A549 (cell line): ENCODE measurements at regions not wholly inside any gene's neighbourhood (a gene's known extent, or its start where the extent isn't known, plus 50 kb on each side); places are given as distances from the start of the nearest gene placed in this dataset.

ENCODE experiments used
- ATAC-seq, 2 experiments: fragments of 200-7000 bp in 1 of 2; fragments of >200 bp in 1 of 2; cut with Nextera tagmentation in 1 of 2; cut with Tn5 transposase in 1 of 2; 3 replicates each; pipeline versions ENCODE4 v1.8.0 to v1.9.1; 2018 to 2020; ENCODE audit warnings: mild to moderate bottlenecking in 1 of 2, moderate library complexity in 1 of 2
- CTCF ChIA-PET: fragments of 300-600 bp; sonication (Branson Sonifier 250); formaldehyde crosslinking; extraction: SDS; loops from one replicate; lab custom pipeline; 2021; ENCODE audit warnings: antibody characterized with exemption, inconsistent platforms; lab: Yijun Ruan, JAX
- POLR2A ChIA-PET: fragments of 350-600 bp; formaldehyde crosslinking; extraction: SDS; loops from one replicate; lab custom pipeline; 2021; ENCODE audit warnings: antibody characterized with exemption, inconsistent platforms; lab: Yijun Ruan, JAX
- DNase-seq, 2 experiments: peaks; one replicate each; pipeline versions ENCODE4 v3.0.0 to v3.0.0-alpha.2; 2011 to 2016; ENCODE audit warnings: low read depth in 1 of 2, low spot score in 1 of 2
- FAIRE-seq: peaks from 2 replicates; lab custom pipeline; 2011; peaks lifted over from hg19 to GRCh38; lab: Jason Lieb, UNC
- H3K27ac ChIP-seq, 2 experiments: fragments of >200 bp; sonication (Bioruptor Twin); formaldehyde crosslinking; 3 replicates each; pipeline ENCODE4 v1.5.1; 2016 to 2017
- H3K4me1 ChIP-seq: fragments of >200 bp; sonication (Bioruptor Twin); formaldehyde crosslinking; 3 replicates; pipeline ENCODE4 v1.6.1; 2016
- H3K4me2 ChIP-seq: fragments of >200 bp; sonication (Bioruptor Twin); formaldehyde crosslinking; 3 replicates; pipeline ENCODE4 v1.6.1; 2016
- H3K4me3 ChIP-seq: fragments of >200 bp; sonication (Bioruptor Twin); formaldehyde crosslinking; 3 replicates; pipeline ENCODE4 v1.5.1; 2016
- H3K9me3 ChIP-seq: fragments of >200 bp; sonication (Bioruptor Twin); formaldehyde crosslinking; 3 replicates; pipeline ENCODE4 v1.6.1; 2016
- BCL3 ChIP-seq: fragments of >200 bp; sonication (Bioruptor Twin); formaldehyde crosslinking; IDR thresholded peaks from 3 replicates; pipeline ENCODE4 v1.6.1; 2016
- BHLHE40 ChIP-seq: IDR thresholded peaks from 2 replicates; pipeline ENCODE4 v1.6.1; 2012; ENCODE audit warnings: low read depth, low read length, inconsistent platforms
- CBX2 ChIP-seq: fragments of 200-600 bp; sonication (generic); IDR thresholded peaks from 2 replicates; pipeline ENCODE4 v1.6.1; 2016; ENCODE audit warnings: low read depth, mild to moderate bottlenecking, borderline replicate concordance
- CBX8 ChIP-seq: fragments of 200-600 bp; sonication (generic); IDR thresholded peaks from 2 replicates; pipeline ENCODE4 v1.6.1; 2016
- CHD4 ChIP-seq: fragments of 200-600 bp; sonication (generic); IDR thresholded peaks from 2 replicates; pipeline ENCODE4 v1.6.1; 2016; ENCODE audit warnings: antibody characterized with exemption, mild to moderate bottlenecking, borderline replicate concordance
- EHF ChIP-seq: fragments of 250-450 bp; sonication (Bioruptor Pico); IDR thresholded peaks from 2 replicates; pipeline ENCODE4 v1.5.0; 2020; ENCODE audit warnings: mild to moderate bottlenecking
- FOSB ChIP-seq: fragments of 250-450 bp; sonication (Bioruptor Pico); IDR thresholded peaks from 2 replicates; pipeline ENCODE4 v1.5.0; 2020; ENCODE audit warnings: mild to moderate bottlenecking, moderate library complexity
- HEYL ChIP-seq: fragments of 250-450 bp; sonication (Bioruptor Pico); IDR thresholded peaks from 2 replicates; pipeline ENCODE4 v1.8.0; 2021; ENCODE audit warnings: mild to moderate bottlenecking, moderate library complexity
- HOXB13 ChIP-seq: fragments of 250-450 bp; sonication (Bioruptor Pico); IDR thresholded peaks from 2 replicates; pipeline ENCODE4 v1.5.0; 2020; ENCODE audit warnings: low read depth, mild to moderate bottlenecking, moderate library complexity
- JUNB ChIP-seq: fragments of >200 bp; sonication (Bioruptor Twin); formaldehyde crosslinking; IDR thresholded peaks from 2 replicates; pipeline ENCODE4 v1.6.1; 2016
- KDM5A ChIP-seq: fragments of 200-600 bp; sonication (generic); IDR thresholded peaks from 2 replicates; pipeline ENCODE4 v1.6.1; 2016; ENCODE audit warnings: antibody characterized with exemption, mild to moderate bottlenecking
- MAFK ChIP-seq: fragments of 450-650 bp; IDR thresholded peaks from 2 replicates; pipeline ENCODE4 v1.6.1; 2014; ENCODE audit not compliant: partially characterized antibody
- NR3C1 ChIP-seq: fragments of >200 bp; sonication (Bioruptor Twin); formaldehyde crosslinking; IDR thresholded peaks from 3 replicates; pipeline ENCODE4 v1.6.1; 2017
- PBX3 ChIP-seq: IDR thresholded peaks from 2 replicates; pipeline ENCODE4 v1.6.1; 2012
- POLR2A ChIP-seq: IDR thresholded peaks from 2 replicates; pipeline ENCODE4 v1.6.1; 2012; ENCODE audit warnings: mild to moderate bottlenecking, low read length
- RAD21 ChIP-seq, 2 experiments: fragments of >200 bp in 1 of 2; sonication (Bioruptor Twin) in 1 of 2; formaldehyde crosslinking in 1 of 2; IDR thresholded peaks in 1 of 2; conservative IDR thresholded peaks in 1 of 2; 2 replicates in 1 of 2; 3 replicates in 1 of 2; pipeline ENCODE4 v1.6.1; 2012 to 2018; ENCODE audit warnings: inconsistent platforms in 1 of 2
- RNF2 ChIP-seq: fragments of 200-600 bp; sonication (generic); IDR thresholded peaks from 2 replicates; pipeline ENCODE4 v1.6.1; 2016; ENCODE audit warnings: low read depth, mild to moderate bottlenecking, antibody characterized with exemption, moderate library complexity, borderline replicate concordance
- TFCP2L1 ChIP-seq: fragments of 250-450 bp; sonication (Bioruptor Pico); IDR thresholded peaks from 2 replicates; pipeline ENCODE4 v1.5.0; 2021; ENCODE audit warnings: mild to moderate bottlenecking
- USF2 ChIP-seq: fragments of 450-650 bp; IDR thresholded peaks from 2 replicates; pipeline ENCODE4 v1.6.1; 2014; ENCODE audit warnings: antibody characterized with exemption
- ZSCAN20 ChIP-seq: fragments of 250-450 bp; sonication (Bioruptor Pico); IDR thresholded peaks from 2 replicates; pipeline ENCODE4 v1.8.0; 2022; ENCODE audit warnings: mild to moderate bottlenecking, moderate library complexity
- WGBS: methylation state at CpG from one replicate; pipeline ENCODE4 v1.1.6; 2017; ENCODE audit errors: missing lambda C conversion rate; 5-methylcytosine and 5-hydroxymethylcytosine counted together
- TF ChIP-seq, protein P1 (sequence below): IDR thresholded peaks from 2 replicates; pipeline ENCODE4 v1.6.1; 2012
- TF ChIP-seq, protein P2 (sequence below): fragments of 200-600 bp; sonication (generic); IDR thresholded peaks from 2 replicates; pipeline ENCODE4 v1.6.1; 2016; ENCODE audit warnings: antibody characterized with exemption, mild to moderate bottlenecking, moderate library complexity

DNA sequence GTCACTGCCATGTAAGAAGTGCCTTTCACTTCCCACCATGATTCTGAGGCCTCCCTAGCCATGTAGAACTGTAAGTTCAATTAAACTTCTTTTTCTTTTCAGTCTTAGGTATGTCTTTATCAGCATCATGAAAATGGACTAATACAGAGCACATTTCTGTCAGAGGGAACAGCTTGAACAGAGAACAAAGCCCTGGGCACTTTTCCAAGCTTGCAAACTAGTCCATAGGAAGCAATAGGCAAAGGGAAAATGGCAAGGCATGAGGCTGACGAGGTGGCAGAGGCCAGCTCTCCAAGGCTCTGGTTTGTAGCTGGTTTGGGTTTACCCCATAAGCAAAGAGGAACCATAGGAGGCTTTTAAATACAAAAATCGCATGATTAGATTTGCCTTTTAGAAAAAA lies 185.1 kb upstream of the HDDC2 start:
- FAIRE-seq (no peak), ATAC-seq (no peak), DNase-seq (no peak)
- 20% methylated on average over 2 of the region's 2 CpGs for WGBS
- Histone ChIP-seq H3K27ac (no peak overlapping the region), H3K9me3 (no peaks in the 10 kb centered on the region), H3K4me1 (no peaks in the 10 kb centered on the region), H3K4me2 (no peak overlapping the region), H3K4me3 (no peak overlapping the region)
- TF ChIP-seq KDM5A, result no peak
- TF ChIP-seq CHD4, result no peak
- CTCF ChIA-PET, result no interaction called here
- POLR2A ChIA-PET, result no interaction called here

GRCh38 chr6:125489579-125490285 lies 188.0 kb upstream of the HDDC2 start:
- no peak overlapping the region for H3K27ac ChIP-seq
- ChIA-PET POLR2A (no interaction called here), CTCF (interaction anchor here (0.7 kb wide), 1 partner anchor 633 kb away, joined by 3 read pairs; no protein-coding TSS in a partner anchor)
- no peak for TF ChIP-seq POLR2A
- TF ChIP-seq BCL3, result no peak
- TF ChIP-seq FOSB (CRISPR knock-in tag), result no peak
- H3K4me1 ChIP-seq, result no peaks in the 10 kb centered on the region
- ATAC-seq (no peak), FAIRE-seq (no peak), DNase-seq (no peak)
- no peak overlapping the region for H3K4me2 ChIP-seq
- WGBS, result 40% methylated on average over 2 of the region's 2 CpGs
- H3K9me3 ChIP-seq, result no peaks in the 10 kb centered on the region
- no peak overlapping the region for H3K4me3 ChIP-seq

DNA sequence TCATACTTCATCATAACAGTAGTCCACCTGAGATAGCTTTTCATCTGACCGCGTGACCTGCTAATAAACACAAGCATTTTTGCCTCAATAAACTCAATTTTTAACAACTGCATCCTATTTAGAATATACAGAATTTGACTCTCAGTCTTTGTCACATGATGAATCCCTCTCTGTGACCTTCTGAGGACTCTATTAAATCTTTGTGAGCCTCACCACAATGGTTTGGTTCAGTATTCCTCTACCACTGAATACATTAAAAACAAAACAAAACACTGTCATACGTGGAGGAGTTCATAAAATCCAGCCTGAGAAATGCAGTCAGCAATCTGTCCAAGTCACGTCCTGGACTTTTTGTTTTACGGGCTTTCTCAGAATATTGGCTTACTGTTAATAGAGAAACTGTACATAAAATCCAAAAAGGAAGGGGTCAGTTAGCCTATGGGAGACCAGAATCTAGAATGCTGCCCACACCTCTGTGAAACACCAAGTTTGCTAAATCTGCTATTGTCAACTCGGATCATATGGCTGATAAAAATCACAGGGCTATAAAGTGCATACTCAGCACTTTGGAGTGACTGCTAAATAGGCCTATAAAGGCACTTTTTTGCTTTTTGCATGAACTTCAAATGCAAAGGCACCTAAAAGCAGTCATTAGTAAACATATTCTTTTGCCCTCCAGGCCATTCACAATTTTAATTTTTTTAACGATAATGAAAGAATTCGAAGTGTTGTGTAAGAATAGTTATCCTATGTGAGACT lies 190.3 kb upstream of the HDDC2 start:
- H3K4me3 ChIP-seq, result no peak overlapping the region
- no peak for ATAC-seq
- CTCF ChIA-PET, result interaction anchor here (1.4 kb wide), 1 partner anchor 12 kb away, joined by 4 read pairs; no protein-coding TSS in a partner anchor
- no peaks in the 10 kb centered on the region for H3K9me3 ChIP-seq
- H3K27ac ChIP-seq, result no peak overlapping the region
- 57% methylated on average over 8 of the region's 8 CpGs for WGBS
- no peak for DNase-seq
- H3K4me1 ChIP-seq, result no peaks in the 10 kb centered on the region
- TF ChIP-seq ZSCAN20 (CRISPR knock-in tag) (no peak), MAFK (peak; percentile 97)
- POLR2A ChIA-PET, result no interaction called here
- no peak for FAIRE-seq
- H3K4me2 ChIP-seq, result no peak overlapping the region

DNA sequence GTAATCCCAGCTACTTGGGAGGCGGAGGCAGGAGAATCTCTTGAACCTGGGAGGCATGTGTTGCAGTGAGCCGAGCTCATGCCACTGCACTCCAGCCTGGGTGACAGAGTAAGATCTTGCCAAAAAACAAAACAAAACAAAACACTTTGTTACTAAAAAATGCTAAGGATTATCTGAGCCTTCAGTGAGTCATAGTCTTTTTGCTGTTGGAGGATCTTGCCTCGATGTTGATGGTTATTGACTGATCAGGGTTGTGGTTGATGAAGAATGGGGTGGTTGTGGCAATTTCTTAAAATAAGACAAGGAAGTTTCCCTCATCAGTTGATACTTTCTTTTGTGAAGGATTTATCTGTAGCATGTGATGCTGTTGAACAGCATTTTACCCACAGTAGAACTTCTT lies 196.8 kb upstream of the HDDC2 start:
- FAIRE-seq (no peak), DNase-seq (no peak), ATAC-seq (no peak)
- Histone ChIP-seq H3K4me1 (no peaks in the 10 kb centered on the region), H3K4me3 (no peak overlapping the region), H3K27ac (no peak overlapping the region), H3K4me2 (no peak overlapping the region), H3K9me3 (no peaks in the 10 kb centered on the region)
- no peak for TF ChIP-seq KDM5A
- TF ChIP-seq BHLHE40, result no peak
- no peak for TF ChIP-seq RAD21 (conservative IDR thresholded peaks at IDR 0.05 in 1 of 2, IDR thresholded peaks at IDR 0.05 in 1 of 2)
- TF ChIP-seq, protein P1, sequence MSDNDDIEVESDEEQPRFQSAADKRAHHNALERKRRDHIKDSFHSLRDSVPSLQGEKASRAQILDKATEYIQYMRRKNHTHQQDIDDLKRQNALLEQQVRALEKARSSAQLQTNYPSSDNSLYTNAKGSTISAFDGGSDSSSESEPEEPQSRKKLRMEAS, result no peak
- no peak for TF ChIP-seq EHF (CRISPR knock-in tag)
- TF ChIP-seq PBX3, result no peak
- TF ChIP-seq CHD4, result no peak
- TF ChIP-seq CBX2, result no peak
- TF ChIP-seq TFCP2L1 (CRISPR knock-in tag), result no peak
- no peak for TF ChIP-seq RNF2
- no peak for TF ChIP-seq NR3C1
- TF ChIP-seq CBX8, result no peak
- no peak for TF ChIP-seq JUNB
- no peak for TF ChIP-seq USF2
- TF ChIP-seq HEYL (CRISPR knock-in tag), result no peak
- no peak for TF ChIP-seq HOXB13 (CRISPR knock-in tag)
- TF ChIP-seq, protein P2, sequence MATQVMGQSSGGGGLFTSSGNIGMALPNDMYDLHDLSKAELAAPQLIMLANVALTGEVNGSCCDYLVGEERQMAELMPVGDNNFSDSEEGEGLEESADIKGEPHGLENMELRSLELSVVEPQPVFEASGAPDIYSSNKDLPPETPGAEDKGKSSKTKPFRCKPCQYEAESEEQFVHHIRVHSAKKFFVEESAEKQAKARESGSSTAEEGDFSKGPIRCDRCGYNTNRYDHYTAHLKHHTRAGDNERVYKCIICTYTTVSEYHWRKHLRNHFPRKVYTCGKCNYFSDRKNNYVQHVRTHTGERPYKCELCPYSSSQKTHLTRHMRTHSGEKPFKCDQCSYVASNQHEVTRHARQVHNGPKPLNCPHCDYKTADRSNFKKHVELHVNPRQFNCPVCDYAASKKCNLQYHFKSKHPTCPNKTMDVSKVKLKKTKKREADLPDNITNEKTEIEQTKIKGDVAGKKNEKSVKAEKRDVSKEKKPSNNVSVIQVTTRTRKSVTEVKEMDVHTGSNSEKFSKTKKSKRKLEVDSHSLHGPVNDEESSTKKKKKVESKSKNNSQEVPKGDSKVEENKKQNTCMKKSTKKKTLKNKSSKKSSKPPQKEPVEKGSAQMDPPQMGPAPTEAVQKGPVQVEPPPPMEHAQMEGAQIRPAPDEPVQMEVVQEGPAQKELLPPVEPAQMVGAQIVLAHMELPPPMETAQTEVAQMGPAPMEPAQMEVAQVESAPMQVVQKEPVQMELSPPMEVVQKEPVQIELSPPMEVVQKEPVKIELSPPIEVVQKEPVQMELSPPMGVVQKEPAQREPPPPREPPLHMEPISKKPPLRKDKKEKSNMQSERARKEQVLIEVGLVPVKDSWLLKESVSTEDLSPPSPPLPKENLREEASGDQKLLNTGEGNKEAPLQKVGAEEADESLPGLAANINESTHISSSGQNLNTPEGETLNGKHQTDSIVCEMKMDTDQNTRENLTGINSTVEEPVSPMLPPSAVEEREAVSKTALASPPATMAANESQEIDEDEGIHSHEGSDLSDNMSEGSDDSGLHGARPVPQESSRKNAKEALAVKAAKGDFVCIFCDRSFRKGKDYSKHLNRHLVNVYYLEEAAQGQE, result no peak
- ChIA-PET POLR2A (no interaction called here), CTCF (no interaction called here)
- 18% methylated on average over 3 of the region's 3 CpGs for WGBS
